Stimulated activated naive CD8-positive, alpha-beta T cell treated with anti-CD3 and anti-CD28 coated beads, Interleukin-15, Interleukin-2, amounts not matched to agents 100 ng/mL and 50 ng/mL, for 24 hours (primary cell): ENCODE measurements at regions not wholly inside any gene's neighbourhood (a gene's known extent, or its start where the extent isn't known, plus 50 kb on each side); places are given as distances from the start of the nearest gene placed in this dataset.

Experiments used
- H3K27ac Mint-ChIP-seq: one replicate; pipeline ENCODE4 v1.8.0; 2021; ENCODE audit warnings: mild to moderate bottlenecking, mixed read lengths
- H3K27me3 Mint-ChIP-seq: one replicate; pipeline ENCODE4 v1.8.0; 2021; ENCODE audit warnings: mixed read lengths
- H3K36me3 Mint-ChIP-seq: one replicate; pipeline ENCODE4 v1.8.0; 2021; ENCODE audit warnings: low read depth, mixed read lengths
- H3K4me1 Mint-ChIP-seq: one replicate; pipeline ENCODE4 v1.8.0; 2021; ENCODE audit warnings: low read depth, mixed read lengths
- H3K4me3 Mint-ChIP-seq: one replicate; pipeline ENCODE4 v1.8.0; 2021; ENCODE audit warnings: mild to moderate bottlenecking, mixed read lengths
- H3K9me3 Mint-ChIP-seq: one replicate; pipeline ENCODE4 v1.8.0; 2021; ENCODE audit warnings: mixed read lengths

DNA sequence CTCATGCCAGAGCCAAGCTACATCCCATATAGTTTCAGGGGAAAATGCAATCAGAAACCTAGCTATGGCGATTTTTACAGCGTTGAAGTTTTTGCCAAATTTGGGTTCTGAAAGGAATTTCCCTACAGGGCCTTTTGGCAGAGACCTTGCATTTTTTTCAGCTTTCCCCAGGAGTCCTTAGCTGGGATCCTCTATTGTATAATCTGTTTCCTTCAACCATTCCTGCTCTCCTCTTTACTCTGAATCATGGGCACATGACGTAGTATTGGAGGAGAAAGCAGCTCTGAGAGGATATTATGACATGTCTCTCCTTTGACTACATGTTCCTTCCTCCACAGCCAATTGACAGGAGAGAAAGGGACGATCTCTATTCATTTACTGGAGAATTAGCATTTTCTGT is 118.5 kb upstream of the ERCC6L2 start:
- no peaks in the 10 kb centered on the region for H3K9me3 Mint-ChIP-seq
- H3K27me3 Mint-ChIP-seq, result peaks cover 7% of the 10 kb centered on the region
- no peaks in the 10 kb centered on the region for H3K4me1 Mint-ChIP-seq
- H3K27ac Mint-ChIP-seq, result no peak overlapping the region
- H3K36me3 Mint-ChIP-seq, result no peaks in the 10 kb centered on the region
- H3K4me3 Mint-ChIP-seq, result no peak overlapping the region

DNA sequence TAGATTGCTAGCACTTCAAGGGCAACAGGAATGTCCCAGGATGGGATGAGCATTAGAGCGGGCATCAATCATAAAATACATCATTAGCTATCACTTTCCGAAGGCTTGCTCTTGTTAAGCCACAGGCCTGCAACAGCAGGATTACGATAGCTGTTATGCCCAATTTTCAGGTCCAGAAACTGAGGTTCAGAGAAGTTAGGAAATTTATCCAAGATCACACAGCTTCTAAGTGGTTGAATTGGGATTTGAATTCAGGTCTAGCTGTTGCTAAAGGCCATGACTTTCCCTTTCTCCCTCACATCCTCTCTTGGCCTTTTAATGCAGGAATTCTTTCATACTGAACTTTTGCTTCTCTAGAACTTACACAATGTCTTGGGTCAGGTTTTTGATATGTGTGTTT is 119.4 kb upstream of the ERCC6L2 start:
- no peaks in the 10 kb centered on the region for H3K9me3 Mint-ChIP-seq
- no peaks in the 10 kb centered on the region for H3K36me3 Mint-ChIP-seq
- H3K4me3 Mint-ChIP-seq, result no peak overlapping the region
- peaks cover 8% of the 10 kb centered on the region for H3K27me3 Mint-ChIP-seq
- peaks cover 1% of the 10 kb centered on the region for H3K4me1 Mint-ChIP-seq
- no peak overlapping the region for H3K27ac Mint-ChIP-seq

- H3K27ac Mint-ChIP-seq, result no peak overlapping the region
- no peaks in the 10 kb centered on the region for H3K36me3 Mint-ChIP-seq
- no peaks in the 10 kb centered on the region for H3K9me3 Mint-ChIP-seq
- peaks cover 7% of the 10 kb centered on the region for H3K4me1 Mint-ChIP-seq
- H3K27me3 Mint-ChIP-seq, result peaks cover 10% of the 10 kb centered on the region
- H3K4me3 Mint-ChIP-seq, result no peak overlapping the region
These were observed 120.1 kb upstream of the ERCC6L2 start for GRCh38 chr9:95755421-95755730.

DNA sequence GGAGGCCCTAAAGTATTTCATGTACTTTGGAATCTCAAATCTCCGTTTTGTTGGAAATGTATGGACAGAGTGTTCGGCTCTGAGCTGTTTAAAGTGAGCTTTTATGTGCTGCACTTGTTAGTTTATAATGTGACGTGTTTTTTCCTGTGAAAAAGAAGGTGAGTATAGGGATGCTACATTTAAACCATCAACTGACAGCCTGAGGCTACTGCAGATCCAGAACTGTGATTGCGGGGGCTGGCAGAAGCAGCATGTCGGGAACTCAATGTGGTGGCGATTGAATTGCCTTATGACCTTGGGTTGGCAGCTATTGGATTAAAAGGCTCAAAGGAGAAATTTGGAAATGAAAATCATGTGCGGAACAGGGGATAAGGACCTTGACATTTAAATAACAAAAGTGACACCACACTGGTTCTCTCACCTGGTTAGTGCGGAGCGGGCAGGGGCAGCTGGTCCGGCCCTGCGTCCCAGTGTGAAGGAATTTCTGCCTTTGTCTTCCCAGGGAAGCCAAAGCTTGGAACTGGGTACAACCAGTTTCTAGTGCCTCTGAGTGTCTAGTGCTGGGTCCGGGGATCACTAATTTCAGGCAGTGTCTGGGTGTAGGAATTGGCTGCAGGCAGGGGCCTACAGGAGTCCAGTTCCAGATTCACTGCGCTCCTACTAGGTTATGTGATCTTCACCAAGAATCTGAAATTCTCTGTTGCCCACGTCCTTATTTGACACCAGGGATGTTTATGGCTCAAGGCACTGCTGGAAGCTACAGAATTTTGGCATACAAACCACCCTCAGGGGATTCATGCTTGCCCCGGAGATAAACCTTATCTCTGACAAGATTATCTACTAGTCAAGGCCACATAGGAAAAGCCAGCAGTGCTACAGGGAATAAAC is 120.7 kb upstream of the ERCC6L2 start:
- H3K4me1 Mint-ChIP-seq, result peaks cover 10% of the 10 kb centered on the region
- no peak overlapping the region for H3K27ac Mint-ChIP-seq
- no peak overlapping the region for H3K4me3 Mint-ChIP-seq
- peaks cover 8% of the 10 kb centered on the region for H3K27me3 Mint-ChIP-seq
- no peaks in the 10 kb centered on the region for H3K36me3 Mint-ChIP-seq
- no peaks in the 10 kb centered on the region for H3K9me3 Mint-ChIP-seq

- Mint-ChIP-seq H3K4me3 (no peak overlapping the region), H3K4me1 (peaks cover 10% of the 10 kb centered on the region), H3K27me3 (peaks cover 6% of the 10 kb centered on the region), H3K36me3 (no peaks in the 10 kb centered on the region), H3K9me3 (no peaks in the 10 kb centered on the region), H3K27ac (no peak overlapping the region)
These were observed 121.6 kb upstream of the ERCC6L2 start for GRCh38 chr9:95753762-95754465.

- Mint-ChIP-seq H3K27ac (no peak overlapping the region), H3K4me3 (no peak overlapping the region), H3K36me3 (no peaks in the 10 kb centered on the region)
These were observed 123.3 kb upstream of the ERCC6L2 start for GRCh38 chr9:95752129-95752731.

GRCh38 chr9:95751520-95751790 is 124.0 kb upstream of the ERCC6L2 start:
- H3K36me3 Mint-ChIP-seq, result no peaks in the 10 kb centered on the region
- no peak overlapping the region for H3K4me3 Mint-ChIP-seq
- H3K27ac Mint-ChIP-seq, result no peak overlapping the region
- H3K4me1 Mint-ChIP-seq, result peaks cover 10% of the 10 kb centered on the region
- peaks cover 6% of the 10 kb centered on the region for H3K27me3 Mint-ChIP-seq
- H3K9me3 Mint-ChIP-seq, result no peaks in the 10 kb centered on the region

More at GRCh38 chr9:95752129-95752731, 123.3 kb upstream of the ERCC6L2 start:
- H3K27me3 Mint-ChIP-seq, result peaks cover 6% of the 10 kb centered on the region
- peaks cover 10% of the 10 kb centered on the region for H3K4me1 Mint-ChIP-seq
- H3K9me3 Mint-ChIP-seq, result no peaks in the 10 kb centered on the region

GRCh38 chr9:95750725-95751519 is 124.6 kb upstream of the ERCC6L2 start:
- no peaks in the 10 kb centered on the region for H3K36me3 Mint-ChIP-seq
- H3K4me3 Mint-ChIP-seq, result no peak overlapping the region
- peaks cover 10% of the 10 kb centered on the region for H3K4me1 Mint-ChIP-seq
- peaks cover 6% of the 10 kb centered on the region for H3K27me3 Mint-ChIP-seq
- H3K27ac Mint-ChIP-seq, result no peak overlapping the region
- no peaks in the 10 kb centered on the region for H3K9me3 Mint-ChIP-seq

- H3K4me1 Mint-ChIP-seq, result peaks cover 10% of the 10 kb centered on the region
- H3K9me3 Mint-ChIP-seq, result no peaks in the 10 kb centered on the region
- H3K36me3 Mint-ChIP-seq, result no peaks in the 10 kb centered on the region
- no peak overlapping the region for H3K27ac Mint-ChIP-seq
- H3K4me3 Mint-ChIP-seq, result no peak overlapping the region
- peaks cover 6% of the 10 kb centered on the region for H3K27me3 Mint-ChIP-seq
These were observed 126.0 kb upstream of the ERCC6L2 start for GRCh38 chr9:95749493-95749892.

DNA sequence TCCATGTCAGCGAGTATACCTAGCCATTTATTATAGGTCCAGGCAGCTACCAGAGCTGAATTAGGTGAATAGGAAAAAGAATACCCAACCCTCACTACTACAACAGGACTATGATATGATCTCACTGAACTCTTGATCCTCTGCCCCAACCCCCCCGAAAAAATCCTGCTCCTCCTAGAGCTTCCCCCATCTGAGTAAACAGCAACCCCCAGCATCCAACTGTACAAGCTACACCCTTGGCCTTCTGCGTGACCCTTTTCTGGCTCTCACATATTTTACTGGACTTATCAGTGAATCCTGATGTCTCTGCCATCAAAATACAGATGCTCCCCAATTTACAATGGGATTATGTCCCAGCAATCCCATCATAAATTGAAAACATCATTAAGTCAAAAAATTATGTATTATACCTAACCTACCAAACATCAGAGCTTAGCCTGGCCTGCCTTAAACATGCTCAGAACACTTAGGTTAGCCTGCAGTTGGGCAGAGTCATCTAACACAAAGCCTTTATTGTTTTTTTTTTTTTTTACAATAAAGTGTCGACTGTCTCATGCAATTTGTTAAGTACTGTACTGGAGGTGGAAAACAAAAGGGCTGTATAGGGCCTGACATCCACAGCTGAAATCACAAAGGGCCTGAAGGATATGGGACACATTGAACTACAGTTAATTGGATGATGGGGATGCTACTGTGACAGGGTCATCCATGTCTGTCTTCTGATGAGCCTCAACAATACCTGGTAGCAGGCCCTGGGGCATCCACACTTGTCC is 128.9 kb upstream of the ERCC6L2 start:
- Mint-ChIP-seq H3K36me3 (no peaks in the 10 kb centered on the region), H3K9me3 (no peaks in the 10 kb centered on the region), H3K4me1 (peaks cover 10% of the 10 kb centered on the region), H3K27ac (no peak overlapping the region), H3K27me3 (peaks cover 7% of the 10 kb centered on the region), H3K4me3 (no peak overlapping the region)

GRCh38 chr9:95742821-95743220 is 132.7 kb upstream of the ERCC6L2 start:
- H3K4me1 Mint-ChIP-seq, result peaks cover 5% of the 10 kb centered on the region
- H3K27ac Mint-ChIP-seq, result no peak overlapping the region
- no peaks in the 10 kb centered on the region for H3K9me3 Mint-ChIP-seq
- H3K36me3 Mint-ChIP-seq, result no peaks in the 10 kb centered on the region
- no peak overlapping the region for H3K4me3 Mint-ChIP-seq
- H3K27me3 Mint-ChIP-seq, result peaks cover 7% of the 10 kb centered on the region

GRCh38 chr9:95741631-95742030 is 133.9 kb upstream of the ERCC6L2 start:
- Mint-ChIP-seq H3K27ac (no peak overlapping the region), H3K9me3 (no peaks in the 10 kb centered on the region), H3K36me3 (no peaks in the 10 kb centered on the region), H3K4me1 (peaks cover 5% of the 10 kb centered on the region), H3K4me3 (no peak overlapping the region), H3K27me3 (peaks cover 7% of the 10 kb centered on the region)

- Mint-ChIP-seq H3K27me3 (peaks cover 10% of the 10 kb centered on the region), H3K4me3 (no peak overlapping the region), H3K36me3 (no peaks in the 10 kb centered on the region), H3K27ac (no peak overlapping the region), H3K9me3 (no peaks in the 10 kb centered on the region), H3K4me1 (peaks cover 10% of the 10 kb centered on the region)
These were observed 135.1 kb upstream of the ERCC6L2 start for GRCh38 chr9:95740217-95741004.

- Mint-ChIP-seq H3K9me3 (no peaks in the 10 kb centered on the region), H3K27me3 (peaks cover 20% of the 10 kb centered on the region), H3K4me3 (no peak overlapping the region), H3K36me3 (no peaks in the 10 kb centered on the region), H3K4me1 (peaks cover 29% of the 10 kb centered on the region), H3K27ac (no peak overlapping the region)
These were observed 137.1 kb upstream of the ERCC6L2 start for GRCh38 chr9:95738438-95738837.
